ENCODE measurements at regions not wholly inside any gene's neighbourhood (a gene's known extent, or its start where the extent isn't known, plus 50 kb on each side); places are given as distances from the start of the nearest gene placed in this dataset.

- TF ChIP-seq YY1 (IDR thresholded peaks at IDR 0.05; ENCODE audit: insufficient read depth, insufficient read length) (no peak), ZNF274 (IDR thresholded peaks at IDR 0.05; ENCODE audit: low read depth, low read length) (no peak), SUZ12 (IDR thresholded peaks at IDR 0.05; ENCODE audit: extremely low read depth, insufficient read depth, insufficient read length) (no peak)
Measured at GRCh38 chr3:139173372-139174108, 128.8 kb upstream of the PRR23C start.
